ENCODE measurements at regions not wholly inside any gene's neighbourhood (a gene's known extent, or its start where the extent isn't known, plus 50 kb on each side); places are given as distances from the start of the nearest gene placed in this dataset.

- no peak overlapping the region for H3K4me3 ChIP-seq (ENCODE audit: low read depth, low read length)
- H3K4me1 ChIP-seq (ENCODE audit: control insufficient read depth, insufficient read depth, low read length), result no peaks in the 10 kb centered on the region
- no peak overlapping the region for H3K9ac ChIP-seq (ENCODE audit: low read depth, low read length)
- no peaks in the 10 kb centered on the region for H3K9me3 ChIP-seq (ENCODE audit: control insufficient read depth, insufficient read depth, low read length)
- H3K36me3 ChIP-seq (ENCODE audit: control insufficient read depth, insufficient read depth, low read length), result no peaks in the 10 kb centered on the region
- H3K27me3 ChIP-seq (ENCODE audit: control insufficient read depth, insufficient read depth, low read length), result no peaks in the 10 kb centered on the region
Measured at GRCh38 chr16:86403541-86404163, 106.7 kb upstream of the FOXF1 start.

- Histone ChIP-seq H3K36me3 (ENCODE audit: control insufficient read depth, insufficient read depth, low read length) (no peaks in the 10 kb centered on the region), H3K9ac (ENCODE audit: low read depth, low read length) (no peak overlapping the region), H3K4me1 (ENCODE audit: control insufficient read depth, insufficient read depth, low read length) (no peaks in the 10 kb centered on the region), H3K9me3 (ENCODE audit: control insufficient read depth, insufficient read depth, low read length) (no peaks in the 10 kb centered on the region), H3K27me3 (ENCODE audit: control insufficient read depth, insufficient read depth, low read length) (no peaks in the 10 kb centered on the region), H3K4me3 (ENCODE audit: low read depth, low read length) (no peak overlapping the region)
Measured at GRCh38 chr16:86404678-86405077, 105.6 kb upstream of the FOXF1 start.

- no peaks in the 10 kb centered on the region for H3K4me1 ChIP-seq (ENCODE audit: control insufficient read depth, insufficient read depth, low read length)
- H3K9ac ChIP-seq (ENCODE audit: low read depth, low read length), result no peak overlapping the region
- no peaks in the 10 kb centered on the region for H3K36me3 ChIP-seq (ENCODE audit: control insufficient read depth, insufficient read depth, low read length)
- H3K9me3 ChIP-seq (ENCODE audit: control insufficient read depth, insufficient read depth, low read length), result no peaks in the 10 kb centered on the region
- H3K4me3 ChIP-seq (ENCODE audit: low read depth, low read length), result no peak overlapping the region
- no peaks in the 10 kb centered on the region for H3K27me3 ChIP-seq (ENCODE audit: control insufficient read depth, insufficient read depth, low read length)
Measured at GRCh38 chr16:86405319-86405718, 105.0 kb upstream of the FOXF1 start.

GRCh38 chr16:86406056-86406455 is 104.3 kb upstream of the FOXF1 start:
- no peaks in the 10 kb centered on the region for H3K4me1 ChIP-seq (ENCODE audit: control insufficient read depth, insufficient read depth, low read length)
- no peak overlapping the region for H3K9ac ChIP-seq (ENCODE audit: low read depth, low read length)
- no peak overlapping the region for H3K4me3 ChIP-seq (ENCODE audit: low read depth, low read length)
- no peaks in the 10 kb centered on the region for H3K27me3 ChIP-seq (ENCODE audit: control insufficient read depth, insufficient read depth, low read length)
- no peaks in the 10 kb centered on the region for H3K9me3 ChIP-seq (ENCODE audit: control insufficient read depth, insufficient read depth, low read length)
- no peaks in the 10 kb centered on the region for H3K36me3 ChIP-seq (ENCODE audit: control insufficient read depth, insufficient read depth, low read length)

- Histone ChIP-seq H3K9me3 (ENCODE audit: control insufficient read depth, insufficient read depth, low read length) (peaks cover 3% of the 10 kb centered on the region), H3K4me1 (ENCODE audit: control insufficient read depth, insufficient read depth, low read length) (no peaks in the 10 kb centered on the region), H3K27me3 (ENCODE audit: control insufficient read depth, insufficient read depth, low read length) (no peaks in the 10 kb centered on the region), H3K36me3 (ENCODE audit: control insufficient read depth, insufficient read depth, low read length) (no peaks in the 10 kb centered on the region), H3K4me3 (ENCODE audit: low read depth, low read length) (no peak overlapping the region), H3K9ac (ENCODE audit: low read depth, low read length) (no peak overlapping the region)
Measured at GRCh38 chr16:86408685-86409084, 101.6 kb upstream of the FOXF1 start.

GRCh38 chr16:86410081-86410480 is 100.2 kb upstream of the FOXF1 start:
- no peak overlapping the region for H3K9ac ChIP-seq (ENCODE audit: low read depth, low read length)
- no peaks in the 10 kb centered on the region for H3K4me1 ChIP-seq (ENCODE audit: control insufficient read depth, insufficient read depth, low read length)
- H3K9me3 ChIP-seq (ENCODE audit: control insufficient read depth, insufficient read depth, low read length), result peaks cover 3% of the 10 kb centered on the region
- H3K36me3 ChIP-seq (ENCODE audit: control insufficient read depth, insufficient read depth, low read length), result no peaks in the 10 kb centered on the region
- no peak overlapping the region for H3K4me3 ChIP-seq (ENCODE audit: low read depth, low read length)
- no peaks in the 10 kb centered on the region for H3K27me3 ChIP-seq (ENCODE audit: control insufficient read depth, insufficient read depth, low read length)

- H3K9ac ChIP-seq (ENCODE audit: low read depth, low read length), result no peak overlapping the region
- no peak overlapping the region for H3K4me3 ChIP-seq (ENCODE audit: low read depth, low read length)
- H3K4me1 ChIP-seq (ENCODE audit: control insufficient read depth, insufficient read depth, low read length), result no peaks in the 10 kb centered on the region
- peaks cover 3% of the 10 kb centered on the region for H3K9me3 ChIP-seq (ENCODE audit: control insufficient read depth, insufficient read depth, low read length)
- H3K36me3 ChIP-seq (ENCODE audit: control insufficient read depth, insufficient read depth, low read length), result no peaks in the 10 kb centered on the region
- H3K27me3 ChIP-seq (ENCODE audit: control insufficient read depth, insufficient read depth, low read length), result no peaks in the 10 kb centered on the region
Measured at GRCh38 chr16:86410529-86410928, 99.8 kb upstream of the FOXF1 start.

- Histone ChIP-seq H3K36me3 (ENCODE audit: control insufficient read depth, insufficient read depth, low read length) (no peaks in the 10 kb centered on the region), H3K4me3 (ENCODE audit: low read depth, low read length) (no peak overlapping the region), H3K27me3 (ENCODE audit: control insufficient read depth, insufficient read depth, low read length) (no peaks in the 10 kb centered on the region), H3K4me1 (ENCODE audit: control insufficient read depth, insufficient read depth, low read length) (no peaks in the 10 kb centered on the region), H3K9me3 (ENCODE audit: control insufficient read depth, insufficient read depth, low read length) (peaks cover 3% of the 10 kb centered on the region), H3K9ac (ENCODE audit: low read depth, low read length) (no peak overlapping the region)
Measured at GRCh38 chr16:86411897-86412296, 98.4 kb upstream of the FOXF1 start.

- Histone ChIP-seq H3K36me3 (ENCODE audit: control insufficient read depth, insufficient read depth, low read length) (no peaks in the 10 kb centered on the region), H3K9me3 (ENCODE audit: control insufficient read depth, insufficient read depth, low read length) (peaks cover 3% of the 10 kb centered on the region), H3K4me1 (ENCODE audit: control insufficient read depth, insufficient read depth, low read length) (no peaks in the 10 kb centered on the region), H3K9ac (ENCODE audit: low read depth, low read length) (no peak overlapping the region), H3K4me3 (ENCODE audit: low read depth, low read length) (no peak overlapping the region), H3K27me3 (ENCODE audit: control insufficient read depth, insufficient read depth, low read length) (no peaks in the 10 kb centered on the region)
Measured at GRCh38 chr16:86414991-86415740, 95.2 kb upstream of the FOXF1 start.

- no peaks in the 10 kb centered on the region for H3K36me3 ChIP-seq (ENCODE audit: control insufficient read depth, insufficient read depth, low read length)
- H3K9me3 ChIP-seq (ENCODE audit: control insufficient read depth, insufficient read depth, low read length), result no peaks in the 10 kb centered on the region
- H3K9ac ChIP-seq (ENCODE audit: low read depth, low read length), result no peak overlapping the region
- no peak overlapping the region for H3K4me3 ChIP-seq (ENCODE audit: low read depth, low read length)
- no peaks in the 10 kb centered on the region for H3K27me3 ChIP-seq (ENCODE audit: control insufficient read depth, insufficient read depth, low read length)
- no peaks in the 10 kb centered on the region for H3K4me1 ChIP-seq (ENCODE audit: control insufficient read depth, insufficient read depth, low read length)
Measured at GRCh38 chr16:86418981-86419380, 91.3 kb upstream of the FOXF1 start.

GRCh38 chr16:86419518-86419917 is 90.8 kb upstream of the FOXF1 start:
- H3K27me3 ChIP-seq (ENCODE audit: control insufficient read depth, insufficient read depth, low read length), result no peaks in the 10 kb centered on the region
- no peak overlapping the region for H3K4me3 ChIP-seq (ENCODE audit: low read depth, low read length)
- H3K4me1 ChIP-seq (ENCODE audit: control insufficient read depth, insufficient read depth, low read length), result no peaks in the 10 kb centered on the region
- no peaks in the 10 kb centered on the region for H3K36me3 ChIP-seq (ENCODE audit: control insufficient read depth, insufficient read depth, low read length)
- no peak overlapping the region for H3K9ac ChIP-seq (ENCODE audit: low read depth, low read length)
- H3K9me3 ChIP-seq (ENCODE audit: control insufficient read depth, insufficient read depth, low read length), result no peaks in the 10 kb centered on the region

- H3K4me3 ChIP-seq (ENCODE audit: low read depth, low read length), result no peak overlapping the region
- H3K36me3 ChIP-seq (ENCODE audit: control insufficient read depth, insufficient read depth, low read length), result no peaks in the 10 kb centered on the region
- H3K4me1 ChIP-seq (ENCODE audit: control insufficient read depth, insufficient read depth, low read length), result no peaks in the 10 kb centered on the region
- H3K27me3 ChIP-seq (ENCODE audit: control insufficient read depth, insufficient read depth, low read length), result no peaks in the 10 kb centered on the region
- H3K9ac ChIP-seq (ENCODE audit: low read depth, low read length), result no peak overlapping the region
- no peaks in the 10 kb centered on the region for H3K9me3 ChIP-seq (ENCODE audit: control insufficient read depth, insufficient read depth, low read length)
Measured at GRCh38 chr16:86421995-86422394, 88.3 kb upstream of the FOXF1 start.
